B cell (primary cell): ENCODE measurements at regions not wholly inside any gene's neighbourhood (a gene's known extent, or its start where the extent isn't known, plus 50 kb on each side); places are given as distances from the start of the nearest gene placed in this dataset.

ENCODE experiments used
- ATAC-seq: fragments of 200-7000 bp; cut with Tn5 transposase; one replicate; pipeline ENCODE4 v1.10.0; 2021; ENCODE audit warnings: low read depth, mild to moderate bottlenecking, moderate number of reproducible peaks, moderate library complexity
- CTCF ChIA-PET: fragments of 350-600 bp; sonication (Branson Sonifier 250); formaldehyde crosslinking; loops from one replicate; lab custom pipeline; 2021; ENCODE audit warnings: antibody characterized with exemption, inconsistent platforms; lab: Charles Lee
- POLR2A ChIA-PET: fragments of 350-600 bp; sonication (Branson Sonifier 250); formaldehyde crosslinking; loops from one replicate; lab custom pipeline; 2021; ENCODE audit warnings: antibody characterized with exemption; lab: Charles Lee
- DNase-seq: peaks from one replicate; pipeline ENCODE4 v3.0.0; 2013
- H2AFZ ChIP-seq: 2 replicates; pipeline ENCODE4 v1.6.1; 2012; ENCODE audit warnings: mild to moderate bottlenecking, low read depth, low read length; ENCODE audit not compliant: insufficient read depth, poor library complexity, severe bottlenecking
- H3K27ac ChIP-seq, 2 donors: 1 replicate in 1 of 2; 2 replicates in 1 of 2; pipeline ENCODE4 v1.5.1; 2012 to 2013; ENCODE audit warnings: low read length in 2 of 2, mild to moderate bottlenecking in 2 of 2, moderate library complexity in 1 of 2
- H3K27me3 ChIP-seq, 4 experiments: fragments of 200-600 bp in 1 of 4; sonication (generic) in 1 of 4; replicated peaks in 1 of 4; 1 replicate in 2 of 4; 2 replicates in 2 of 4; pipeline versions ENCODE4 v1.6.1 to v1.7.0; 2013 to 2016; ENCODE audit warnings: low read length in 3 of 4, mild to moderate bottlenecking in 2 of 4, mixed read lengths in 1 of 4, moderate library complexity in 1 of 4; ENCODE audit not compliant: insufficient read depth in 4 of 4, control insufficient read depth in 3 of 4; ENCODE audit errors: control extremely low read depth in 1 of 4
- H3K36me3 ChIP-seq, 2 experiments: replicated peaks in 1 of 2; 1 replicate in 1 of 2; 2 replicates in 1 of 2; pipeline versions ENCODE4 v1.6.1 to v1.7.1; 2013; ENCODE audit warnings: low read length in 1 of 2; ENCODE audit not compliant: insufficient read depth in 2 of 2, control insufficient read depth in 1 of 2; ENCODE audit errors: control extremely low read depth in 1 of 2, extremely low read depth in 1 of 2
- H3K4me1 ChIP-seq, 2 donors: fragments of 200-600 bp in 1 of 2; sonication (generic) in 1 of 2; 1 replicate in 1 of 2; 2 replicates in 1 of 2; pipeline versions ENCODE4 v1.5.1 to v1.6.1; 2013 to 2017; ENCODE audit warnings: low read length in 2 of 2; ENCODE audit not compliant: control insufficient read depth in 2 of 2, insufficient read depth in 2 of 2
- H3K4me2 ChIP-seq: replicated peaks from 2 replicates; pipeline ENCODE3; 2012; ENCODE audit warnings: mild to moderate bottlenecking, low read depth, low read length; ENCODE audit not compliant: poor library complexity, severe bottlenecking
- H3K4me3 ChIP-seq, 5 experiments: fragments of 200-600 bp in 1 of 5; sonication (generic) in 1 of 5; 1 replicate in 3 of 5; 2 replicates in 2 of 5; pipeline versions ENCODE4 v1.5.1 to v1.7.0; 2011 to 2016; ENCODE audit warnings: low read length in 4 of 5, mild to moderate bottlenecking in 4 of 5, low read depth in 2 of 5, control low read depth in 1 of 5, moderate library complexity in 1 of 5; ENCODE audit not compliant: insufficient read depth in 1 of 5; ENCODE audit errors: control extremely low read depth in 1 of 5, extremely low read depth in 1 of 5
- H3K79me2 ChIP-seq: fragments of 200-600 bp; sonication (generic); one replicate; pipeline ENCODE4 v1.6.0; 2016; ENCODE audit warnings: low read length; ENCODE audit not compliant: control insufficient read depth, insufficient read depth
- H3K9ac ChIP-seq: fragments of 200-600 bp; sonication (generic); 2 replicates; pipeline ENCODE4 v1.6.1; 2017; ENCODE audit warnings: mild to moderate bottlenecking, low read length, moderate library complexity
- H3K9me3 ChIP-seq, 3 donors: one replicate each; pipeline versions ENCODE4 v1.6.1 to v1.7.1; 2013; ENCODE audit warnings: low read length in 2 of 3; ENCODE audit not compliant: control insufficient read depth in 2 of 3, insufficient read depth in 1 of 3; ENCODE audit errors: control extremely low read depth in 1 of 3
- H4K20me1 ChIP-seq: 2 replicates; pipeline ENCODE4 v1.6.0; 2012; ENCODE audit warnings: mild to moderate bottlenecking, low read length; ENCODE audit not compliant: insufficient read depth, control insufficient read depth, poor library complexity, severe bottlenecking
- H3K27ac Mint-ChIP-seq: one replicate; pipeline ENCODE4 v1.8.0; 2021; ENCODE audit warnings: mixed read lengths
- H3K27me3 Mint-ChIP-seq: one replicate; pipeline ENCODE4 v1.8.0; 2021; ENCODE audit warnings: mixed read lengths
- H3K4me1 Mint-ChIP-seq: one replicate; pipeline ENCODE4 v1.8.0; 2021; ENCODE audit warnings: mixed read lengths
- H3K4me3 Mint-ChIP-seq: one replicate; pipeline ENCODE4 v1.8.0; 2021; ENCODE audit warnings: mixed read lengths
- H3K9me3 Mint-ChIP-seq: one replicate; pipeline ENCODE4 v1.8.0; 2022; ENCODE audit warnings: mixed read lengths; ENCODE audit not compliant: insufficient read depth
- CTCF ChIP-seq: fragments of 200-600 bp; IDR thresholded peaks from one replicate; pipeline ENCODE4 v1.8.0; 2022; ENCODE audit warnings: antibody characterized with exemption, mild to moderate bottlenecking
- EZH2 ChIP-seq: IDR thresholded peaks from 2 replicates; pipeline ENCODE4 v1.6.1; 2012; ENCODE audit warnings: borderline replicate concordance, low read depth, mild to moderate bottlenecking, moderate library complexity, low read length; ENCODE audit not compliant: insufficient read depth, poor library complexity, severe bottlenecking
- WGBS: methylation state at CpG from one replicate; pipeline ENCODE4 v1.1.5; 2013; ENCODE audit warnings: missing lambda C conversion rate; ENCODE audit not compliant: insufficient coverage; 5-methylcytosine and 5-hydroxymethylcytosine counted together
- intact Hi-C: fragments of 100-400 bp; cut with micrococcal nuclease; formaldehyde crosslinking; loops from one replicate; pipeline ENCODE4 v1.10.0; 2022

- Histone ChIP-seq H3K36me3 (peaks cover 0 to 2% of the 10 kb centered on the region in 2 experiments), H3K9me3 (peaks cover 0 to 7% (median 1%) of the 10 kb centered on the region in 3 donors), H3K4me2 (peak overlapping the region; percentile 66), H3K4me1 (peaks cover 29 to 41% of the 10 kb centered on the region in 2 donors), H3K79me2 (no peaks in the 10 kb centered on the region), H2AFZ (peak overlapping the region; percentile 75), H3K27ac (peak overlapping the region; percentile 26 to 84), H3K27me3 (no peaks in the 10 kb centered on the region), H3K4me3 (peak overlapping the region in 4 of 5 experiments; percentile 16 to 58 (median 26)), H3K9ac (peak overlapping the region; percentile 54), H4K20me1 (no peaks in the 10 kb centered on the region)
- intact Hi-C loops: no loop called here
- TF ChIP-seq EZH2 (no peak), CTCF (no peak)
- Mint-ChIP-seq H3K27me3 (no peaks in the 10 kb centered on the region), H3K9me3 (no peaks in the 10 kb centered on the region), H3K4me1 (peaks cover 48% of the 10 kb centered on the region), H3K27ac (peak overlapping the region; percentile 93), H3K4me3 (peak overlapping the region; percentile 79)
- CTCF ChIA-PET: interaction anchor here (2.0 kb wide), 1 partner anchor 28 kb away, joined by 6 read pairs; no protein-coding TSS in a partner anchor
- peak; percentile 52 for ATAC-seq
- DNase-seq: no peak
- POLR2A ChIA-PET: no interaction called here
These were observed 196.1 kb upstream of the GK2 start for GRCh38 chr4:79604152-79604551.

GRCh38 chr4:79603681-79604080, 195.7 kb upstream of the GK2 start:
- Histone ChIP-seq H3K4me1 (peaks cover 34 to 46% of the 10 kb centered on the region in 2 donors), H3K36me3 (peaks cover 0 to 2% of the 10 kb centered on the region in 2 experiments), H3K9me3 (peaks cover 0 to 7% (median 1%) of the 10 kb centered on the region in 3 donors), H3K4me3 (peak overlapping the region in 4 of 5 experiments; percentile 16 to 58 (median 26)), H4K20me1 (no peaks in the 10 kb centered on the region), H3K27me3 (no peaks in the 10 kb centered on the region), H3K9ac (peak overlapping the region; percentile 54), H3K27ac (peak overlapping the region; percentile 26 to 84), H2AFZ (peak overlapping the region; percentile 75), H3K4me2 (peak overlapping the region; percentile 66), H3K79me2 (no peaks in the 10 kb centered on the region)
- ATAC-seq (peak; percentile 84), DNase-seq (peak; percentile 62)
- no CpG with 5 or more reads among the region's 5 CpGs for WGBS
- CTCF ChIA-PET: interaction anchor here (2.0 kb wide), 1 partner anchor 28 kb away, joined by 6 read pairs; no protein-coding TSS in a partner anchor
- POLR2A ChIA-PET: no interaction called here
- H3K27me3 Mint-ChIP-seq: no peaks in the 10 kb centered on the region
- H3K4me1 Mint-ChIP-seq: peaks cover 52% of the 10 kb centered on the region
- H3K9me3 Mint-ChIP-seq: no peaks in the 10 kb centered on the region
- TF ChIP-seq CTCF (no peak), EZH2 (no peak)
- peak overlapping the region; percentile 93 for H3K27ac Mint-ChIP-seq
- intact Hi-C loops: no loop called here
- H3K4me3 Mint-ChIP-seq: peak overlapping the region; percentile 79
